GM12874 (cell line): ENCODE measurements at regions not wholly inside any gene's neighbourhood (a gene's known extent, or its start where the extent isn't known, plus 50 kb on each side); places are given as distances from the start of the nearest gene placed in this dataset.

Source experiments
- CTCF ChIP-seq: IDR thresholded peaks from 2 replicates; pipeline ENCODE4 v1.5.1; 2011; ENCODE audit warnings: low read depth, mild to moderate bottlenecking, control low read depth, low read length, moderate library complexity; ENCODE audit not compliant: insufficient read depth

GRCh38 chr1:5664081-5664768, 328.0 kb downstream of the NPHP4 start:
- TF ChIP-seq CTCF = no peak

- TF ChIP-seq CTCF = no peak
Measured at GRCh38 chr1:5662744-5663126, 329.5 kb downstream of the NPHP4 start.

GRCh38 chr1:5662086-5662743, 330.0 kb downstream of the NPHP4 start:
- no peak for TF ChIP-seq CTCF

GRCh38 chr1:5661196-5662085, 330.8 kb downstream of the NPHP4 start:
- TF ChIP-seq CTCF = no peak

- no peak for TF ChIP-seq CTCF
Measured at GRCh38 chr1:5660141-5660935, 331.9 kb downstream of the NPHP4 start.

GRCh38 chr1:5659606-5660005, 332.6 kb downstream of the NPHP4 start:
- no peak for TF ChIP-seq CTCF
